OCI-LY3 (cell line): ENCODE measurements at regions not wholly inside any gene's neighbourhood (a gene's known extent, or its start where the extent isn't known, plus 50 kb on each side); places are given as distances from the start of the nearest gene placed in this dataset.

Source experiments
- EZH2phosphoT487 ChIP-seq: fragments of 200-600 bp; shearing (Covaris generic); IDR thresholded peaks from 2 replicates; pipeline ENCODE4 v1.6.1; 2018; ENCODE audit warnings: antibody characterized with exemption, mixed run types, low read depth
- TF ChIP-seq, protein P1 (sequence below): fragments of 200-600, 300-600 bp; sonication (generic); IDR thresholded peaks from 2 replicates; pipeline ENCODE4 v1.5.1; 2014; ENCODE audit warnings: antibody characterized with exemption, low read length, low read depth

DNA sequence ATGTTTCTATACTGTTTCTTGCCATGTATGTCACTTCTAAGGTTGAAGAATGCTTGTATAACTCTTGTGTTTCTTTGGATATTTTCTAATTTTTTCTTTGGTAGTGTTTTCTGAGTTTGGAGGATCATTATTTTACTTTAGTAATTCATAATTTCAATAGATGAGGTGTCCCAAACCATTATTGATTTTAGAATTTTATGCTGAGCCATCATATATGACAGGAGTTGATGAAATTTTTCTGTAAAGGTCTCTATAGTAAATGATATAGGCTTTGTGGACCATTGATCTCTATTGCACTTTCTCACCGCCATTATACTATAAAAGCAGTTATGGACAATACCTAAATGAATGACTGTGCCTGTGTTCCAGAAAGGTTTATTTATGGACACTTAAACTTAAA, 183.3 kb upstream of the PPP1R3A start:
- TF ChIP-seq, protein P1, sequence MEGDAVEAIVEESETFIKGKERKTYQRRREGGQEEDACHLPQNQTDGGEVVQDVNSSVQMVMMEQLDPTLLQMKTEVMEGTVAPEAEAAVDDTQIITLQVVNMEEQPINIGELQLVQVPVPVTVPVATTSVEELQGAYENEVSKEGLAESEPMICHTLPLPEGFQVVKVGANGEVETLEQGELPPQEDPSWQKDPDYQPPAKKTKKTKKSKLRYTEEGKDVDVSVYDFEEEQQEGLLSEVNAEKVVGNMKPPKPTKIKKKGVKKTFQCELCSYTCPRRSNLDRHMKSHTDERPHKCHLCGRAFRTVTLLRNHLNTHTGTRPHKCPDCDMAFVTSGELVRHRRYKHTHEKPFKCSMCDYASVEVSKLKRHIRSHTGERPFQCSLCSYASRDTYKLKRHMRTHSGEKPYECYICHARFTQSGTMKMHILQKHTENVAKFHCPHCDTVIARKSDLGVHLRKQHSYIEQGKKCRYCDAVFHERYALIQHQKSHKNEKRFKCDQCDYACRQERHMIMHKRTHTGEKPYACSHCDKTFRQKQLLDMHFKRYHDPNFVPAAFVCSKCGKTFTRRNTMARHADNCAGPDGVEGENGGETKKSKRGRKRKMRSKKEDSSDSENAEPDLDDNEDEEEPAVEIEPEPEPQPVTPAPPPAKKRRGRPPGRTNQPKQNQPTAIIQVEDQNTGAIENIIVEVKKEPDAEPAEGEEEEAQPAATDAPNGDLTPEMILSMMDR = no peak
- no peak for TF ChIP-seq EZH2phosphoT487
